ENCODE measurements at regions not wholly inside any gene's neighbourhood (a gene's known extent, or its start where the extent isn't known, plus 50 kb on each side); places are given as distances from the start of the nearest gene placed in this dataset.
A peak's percentile ranks its signal among the peaks of the same experiment; 100 is the strongest.
"Not testable (repeated sequence)": the region's sequence is repeated elsewhere in the genome, so short reads cannot be mapped to it uniquely, and the experiment has no call there.

- DNase-seq = peak in 1 of 2 experiments; percentile 48
Observed at GRCh38 chr15:22224241-22224671, 143.9 kb downstream of the OR4M2 start.

DNA sequence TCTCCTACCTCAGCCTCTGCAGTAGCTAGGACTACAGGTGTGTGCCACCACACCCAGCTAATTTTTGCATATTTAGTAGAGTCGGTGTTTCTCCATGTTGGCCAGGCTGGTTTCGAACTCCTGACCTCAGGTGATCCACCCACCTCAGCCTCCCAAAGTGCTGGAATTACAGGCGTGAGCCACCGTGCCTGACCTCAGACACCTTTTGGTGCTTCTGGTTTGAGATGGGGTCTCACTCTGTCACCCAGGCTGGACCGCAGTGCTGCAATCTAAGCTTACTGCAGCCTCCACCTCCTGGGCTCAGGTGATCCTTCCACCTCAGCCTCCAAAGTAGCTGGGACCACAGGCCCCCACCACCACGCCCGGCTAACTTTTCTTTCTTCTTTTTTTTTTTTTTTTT lies 144.6 kb downstream of the OR4M2 start:
- H3K27me3 Mint-ChIP-seq (ENCODE audit: insufficient read depth, unreplicated experiment); POLR2A ChIA-PET; intact Hi-C loops (cut with micrococcal nuclease; ENCODE audit: unreplicated experiment); H3K27me3 ChIP-seq (replicated peaks; ENCODE audit: control insufficient read depth, insufficient read depth, low read length); H3K4me1 ChIP-seq; H3K9me3 ChIP-seq; BruUV-seq (replicated peaks); H3K36me3 ChIP-seq (ENCODE audit: control insufficient read depth, insufficient read depth, low read length); H3K36me3 Mint-ChIP-seq (ENCODE audit: insufficient read depth, unreplicated experiment); DNase-seq; H3K4me3 Mint-ChIP-seq (ENCODE audit: unreplicated experiment); H3K4me3 ChIP-seq (ENCODE audit: low read depth, low read length); H3K4me1 Mint-ChIP-seq (ENCODE audit: low read depth, unreplicated experiment); H3K9me3 Mint-ChIP-seq (ENCODE audit: unreplicated experiment); H3K27ac Mint-ChIP-seq (ENCODE audit: unreplicated experiment): not testable (repeated sequence)
- CTCF ChIA-PET = interaction anchor here (1.3 kb wide), 1 partner anchor 1869 kb away, joined by 5 read pairs; no protein-coding TSS in a partner anchor

More at GRCh38 chr15:22224241-22224671, 143.9 kb downstream of the OR4M2 start:
- no peak overlapping the region for H3K4me3 Mint-ChIP-seq (ENCODE audit: unreplicated experiment)
- no TSS peak for BruUV-seq (replicated peaks)
- POLR2A ChIA-PET = no interaction called here
- no peaks in the 10 kb centered on the region for H3K9me3 Mint-ChIP-seq (ENCODE audit: unreplicated experiment)
- no peak for TF ChIP-seq CTCF (IDR thresholded peaks at IDR 0.05; ENCODE audit: insufficient read depth in 1 of 2, low read depth in 1 of 2, low read length in 1 of 2, severe bottlenecking in 1 of 2, unreplicated experiment in 1 of 2)
- H3K4me3 ChIP-seq (ENCODE audit: low read depth, low read length) = no peak overlapping the region
- H3K4me1 ChIP-seq = peaks cover 8% of the 10 kb centered on the region; the same call in 1 of the 2 replicates
- peaks cover 4% of the 10 kb centered on the region for H3K27me3 Mint-ChIP-seq (ENCODE audit: insufficient read depth, unreplicated experiment)
- CTCF ChIA-PET = interaction anchor here (1.3 kb wide), 1 partner anchor 1868 kb away, joined by 5 read pairs; no protein-coding TSS in a partner anchor
- no peaks in the 10 kb centered on the region for H3K36me3 Mint-ChIP-seq (ENCODE audit: insufficient read depth, unreplicated experiment)
- H3K9me3 ChIP-seq = no peaks in the 10 kb centered on the region; the same call in 1 of the 2 replicates
- intact Hi-C loops (cut with micrococcal nuclease; ENCODE audit: unreplicated experiment) = no loop called here
- H3K4me1 Mint-ChIP-seq (ENCODE audit: low read depth, unreplicated experiment) = no peaks in the 10 kb centered on the region
- H3K36me3 ChIP-seq (ENCODE audit: control insufficient read depth, insufficient read depth, low read length) = no peaks in the 10 kb centered on the region
- no peak overlapping the region for H3K27ac Mint-ChIP-seq (ENCODE audit: unreplicated experiment)
- H3K27me3 ChIP-seq (replicated peaks; ENCODE audit: control insufficient read depth, insufficient read depth, low read length) = no peaks in the 10 kb centered on the region

DNA sequence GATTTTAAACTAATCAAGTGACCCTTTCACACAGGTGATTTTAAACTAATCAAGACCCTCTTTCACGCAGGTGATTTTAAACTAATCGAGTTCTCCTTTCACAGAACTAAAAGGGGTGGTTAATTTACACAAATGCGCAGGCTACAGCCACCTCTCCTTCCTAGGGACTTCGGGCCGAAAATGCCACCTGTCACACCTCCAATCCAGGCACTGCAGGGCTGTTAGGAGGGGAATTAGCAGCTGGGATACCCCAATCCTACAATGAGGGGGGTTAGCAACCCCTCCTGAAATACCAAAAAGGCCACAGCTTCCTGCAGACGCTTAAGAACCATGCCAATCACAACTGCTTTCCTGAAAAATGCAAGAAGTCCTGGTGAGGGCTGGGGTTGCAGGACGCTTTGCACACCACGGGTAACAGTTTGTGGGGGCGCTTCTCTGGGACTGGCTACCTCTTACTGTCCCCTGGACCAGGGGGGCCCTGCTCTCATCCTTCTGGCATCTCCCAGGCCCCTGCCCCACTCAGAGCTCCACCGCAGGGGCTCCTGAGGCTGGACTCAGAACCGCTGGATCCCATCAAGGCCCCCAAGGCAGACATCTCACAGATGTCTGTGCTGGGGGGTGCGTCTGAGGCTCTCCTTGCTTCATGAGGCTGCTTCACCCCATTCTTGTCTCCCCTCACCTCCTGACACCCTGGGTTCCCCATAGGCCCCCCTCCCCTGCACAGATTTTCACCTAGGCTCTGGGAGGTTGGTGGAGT lies 145.9 kb downstream of the OR4M2 start:
- Mint-ChIP-seq H3K4me3 (ENCODE audit: unreplicated experiment) (no peak overlapping the region), H3K9me3 (ENCODE audit: unreplicated experiment) (no peaks in the 10 kb centered on the region), H3K4me1 (ENCODE audit: low read depth, unreplicated experiment) (no peaks in the 10 kb centered on the region), H3K27ac (ENCODE audit: unreplicated experiment) (no peak overlapping the region), H3K36me3 (ENCODE audit: insufficient read depth, unreplicated experiment) (no peaks in the 10 kb centered on the region), H3K27me3 (ENCODE audit: insufficient read depth, unreplicated experiment) (peaks cover 4% of the 10 kb centered on the region)
- H3K4me3 ChIP-seq (ENCODE audit: low read depth, low read length) = no peak overlapping the region
- no peaks in the 10 kb centered on the region for H3K36me3 ChIP-seq (ENCODE audit: control insufficient read depth, insufficient read depth, low read length)
- H3K9me3 ChIP-seq = no peaks in the 10 kb centered on the region; the same call in 1 of the 2 replicates
- ChIA-PET POLR2A (no interaction called here), CTCF (no interaction called here)
- intact Hi-C loops (cut with micrococcal nuclease; ENCODE audit: unreplicated experiment) = no loop called here
- BruUV-seq (replicated peaks) = no TSS peak
- DNase-seq = no peak
- H3K27me3 ChIP-seq (replicated peaks; ENCODE audit: control insufficient read depth, insufficient read depth, low read length) = no peaks in the 10 kb centered on the region
- peaks cover 8% of the 10 kb centered on the region; the same call in 1 of the 2 replicates for H3K4me1 ChIP-seq
- no peak for TF ChIP-seq CTCF (IDR thresholded peaks at IDR 0.05; ENCODE audit: insufficient read depth in 1 of 2, low read depth in 1 of 2, low read length in 1 of 2, severe bottlenecking in 1 of 2, unreplicated experiment in 1 of 2)

Measured in Caco-2 (cell line).